ENCODE measurements at regions not wholly inside any gene's neighbourhood (a gene's known extent, or its start where the extent isn't known, plus 50 kb on each side); places are given as distances from the start of the nearest gene placed in this dataset.

- TF ChIP-seq CTCF (IDR thresholded peaks at IDR 0.05) (no peak), POLR2AphosphoS5 (IDR thresholded peaks at IDR 0.05) (no peak), POLR2A (IDR thresholded peaks at IDR 0.05) (no peak), EP300 (IDR thresholded peaks at IDR 0.05) (no peak)
Observed at GRCh38 chr14:80414080-80414479, 202.8 kb upstream of the DIO2 start.

Data from stomach (tissue), 4 donors.